ENCODE measurements at regions not wholly inside any gene's neighbourhood (a gene's known extent, or its start where the extent isn't known, plus 50 kb on each side); places are given as distances from the start of the nearest gene placed in this dataset.
A peak's percentile ranks its signal among the peaks of the same experiment; 100 is the strongest.

- peak; percentile 29 for DNase-seq (ENCODE audit: low spot score)
Measured at GRCh38 chr21:34022627-34023335, 50.6 kb upstream of the MRPS6 start.

- no peak for DNase-seq (ENCODE audit: low spot score)
Measured at GRCh38 chr21:34021726-34022125, 51.7 kb upstream of the MRPS6 start.

DNA sequence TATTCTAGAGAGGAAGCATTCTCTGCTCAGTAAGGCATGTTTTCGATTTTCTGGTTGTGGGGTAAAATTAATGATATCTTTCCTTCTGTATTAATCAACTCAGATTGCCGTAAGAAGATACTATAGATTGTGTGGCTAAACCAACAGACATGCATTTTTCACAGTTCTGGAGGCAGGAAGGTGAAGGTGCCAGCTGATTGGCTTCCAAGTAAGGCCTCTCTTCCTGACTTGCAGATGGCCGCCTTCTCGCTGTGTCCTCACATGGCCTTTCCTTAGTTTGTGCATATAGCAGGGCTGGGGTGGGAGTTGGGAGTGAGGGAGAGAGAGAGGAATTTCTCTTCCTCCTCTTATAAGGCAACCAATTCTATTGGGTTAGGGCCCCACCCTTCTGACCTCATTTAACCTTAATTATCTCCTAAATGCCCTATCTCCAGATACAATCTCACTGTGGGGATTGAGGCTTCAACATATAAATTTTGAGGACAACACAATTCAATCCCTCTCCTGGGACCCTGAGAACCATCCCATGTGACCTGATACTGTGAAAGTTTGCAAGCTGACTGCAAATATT is 52.3 kb upstream of the MRPS6 start:
- no peak for DNase-seq (ENCODE audit: low spot score)

GRCh38 chr21:34020005-34020847 is 53.2 kb upstream of the MRPS6 start:
- no peak for DNase-seq (ENCODE audit: low spot score)

GRCh38 chr21:34019402-34019801 is 54.0 kb upstream of the MRPS6 start:
- DNase-seq (ENCODE audit: low spot score): no peak

DNA sequence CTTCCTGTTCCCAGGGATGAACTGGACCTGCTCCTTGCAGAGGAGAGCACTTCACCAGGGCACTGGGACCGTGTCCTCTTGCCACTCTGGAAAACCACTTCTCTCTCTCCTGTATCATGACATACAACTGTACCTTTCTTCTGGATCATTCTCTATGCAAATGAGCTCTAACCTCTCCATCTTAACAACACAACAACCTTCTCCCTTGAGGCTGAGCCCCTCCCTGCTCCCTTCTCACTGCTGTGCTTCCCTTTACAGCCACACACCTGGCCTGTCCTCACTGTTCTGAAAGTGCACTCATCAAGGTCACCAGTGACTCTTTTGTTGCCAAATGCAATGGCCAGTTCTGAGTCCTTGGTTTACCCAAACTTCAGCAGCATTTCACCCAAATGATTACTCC is 54.5 kb upstream of the MRPS6 start:
- no peak for DNase-seq (ENCODE audit: low spot score)

DNA sequence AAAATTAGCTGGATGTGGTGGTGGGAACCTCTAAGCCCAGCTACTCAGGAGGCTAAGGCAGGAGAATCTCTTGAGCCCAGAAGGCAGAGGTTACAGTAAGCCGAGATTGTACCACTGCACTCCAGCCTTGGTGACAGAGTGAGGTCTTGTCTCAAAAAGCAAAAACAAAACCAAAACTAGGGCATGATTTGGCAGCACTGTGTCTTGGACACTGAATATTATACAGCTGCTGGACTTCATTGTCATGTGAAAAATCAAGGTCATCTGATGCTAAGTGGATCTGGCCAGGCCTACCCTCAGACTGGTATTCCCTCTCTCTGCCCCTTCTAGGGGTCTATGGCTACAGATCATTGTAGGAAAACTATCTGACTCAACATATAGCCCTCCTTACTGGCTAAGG is 55.2 kb upstream of the MRPS6 start:
- no peak for DNase-seq (ENCODE audit: low spot score)

DNA sequence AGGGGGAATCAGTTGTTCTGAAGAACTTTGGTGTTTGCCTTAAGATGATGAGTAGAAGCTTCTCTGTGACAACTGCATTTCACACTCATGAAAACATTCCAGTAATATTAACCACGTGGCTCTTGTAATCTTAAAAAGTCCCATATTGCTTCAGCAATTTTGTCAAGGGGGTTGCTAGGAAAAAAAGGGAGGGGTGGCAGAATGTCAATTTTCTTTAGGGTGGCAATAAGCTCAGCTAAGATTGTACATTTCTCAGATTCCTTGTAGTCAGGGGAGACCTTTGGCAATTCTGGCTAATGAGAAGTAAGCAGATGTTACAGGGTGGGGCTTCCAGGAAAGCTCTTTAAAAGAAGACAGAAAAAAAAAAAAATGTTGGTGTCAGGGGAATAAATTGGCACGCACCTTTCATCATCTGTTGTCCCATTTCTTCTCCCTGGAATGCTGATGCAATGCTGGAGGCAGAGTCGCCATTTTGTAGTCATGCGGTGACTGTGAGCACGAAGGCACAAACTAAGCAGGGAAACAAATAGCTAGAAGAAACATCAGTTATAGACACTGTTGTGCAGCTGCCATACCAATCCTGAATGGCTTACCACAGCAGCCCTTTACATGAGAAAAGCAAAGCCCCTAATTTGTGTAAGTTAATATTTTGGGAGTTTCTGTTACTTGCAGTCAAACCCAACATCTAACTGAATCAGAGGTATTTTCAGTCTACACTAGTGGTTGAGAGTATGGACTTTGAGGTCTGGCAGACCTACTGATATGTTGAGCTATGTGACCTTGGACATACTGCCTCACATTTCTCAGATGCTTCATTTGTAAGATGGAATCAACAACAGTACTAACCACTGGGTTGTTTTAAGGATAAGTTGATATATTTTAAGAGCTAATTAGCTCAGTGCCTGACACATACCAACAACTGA is 56.1 kb upstream of the MRPS6 start:
- DNase-seq (ENCODE audit: low spot score): no peak

DNA sequence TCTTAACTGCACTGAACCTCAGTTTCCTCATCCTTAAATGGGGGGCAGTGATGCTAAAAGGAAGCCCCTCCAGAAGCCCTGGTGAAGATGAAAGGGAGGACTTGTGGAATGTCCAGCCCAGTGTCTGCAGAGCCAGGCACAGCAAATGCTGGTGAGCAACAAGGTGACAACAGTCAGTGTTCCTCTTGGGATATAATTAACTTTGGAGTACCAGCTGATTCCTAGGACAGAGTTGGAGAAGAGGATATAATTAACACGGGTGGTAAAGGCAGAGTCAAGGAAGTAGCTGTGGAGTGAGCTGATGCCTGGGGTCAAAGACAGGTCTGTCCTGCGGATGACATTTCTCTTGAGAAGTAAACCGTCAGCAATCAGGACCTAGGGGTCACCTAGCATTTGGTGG is 60.7 kb upstream of the MRPS6 start:
- DNase-seq (ENCODE audit: low spot score): no peak

GRCh38 chr21:34011660-34012059 is 61.7 kb upstream of the MRPS6 start:
- DNase-seq (ENCODE audit: low spot score): no peak

GRCh38 chr21:34009193-34009592 is 64.2 kb upstream of the MRPS6 start:
- no peak for DNase-seq (ENCODE audit: low spot score)

- no peak for DNase-seq (ENCODE audit: low spot score)
Measured at GRCh38 chr21:34008618-34009017, 64.8 kb upstream of the MRPS6 start.

DNA sequence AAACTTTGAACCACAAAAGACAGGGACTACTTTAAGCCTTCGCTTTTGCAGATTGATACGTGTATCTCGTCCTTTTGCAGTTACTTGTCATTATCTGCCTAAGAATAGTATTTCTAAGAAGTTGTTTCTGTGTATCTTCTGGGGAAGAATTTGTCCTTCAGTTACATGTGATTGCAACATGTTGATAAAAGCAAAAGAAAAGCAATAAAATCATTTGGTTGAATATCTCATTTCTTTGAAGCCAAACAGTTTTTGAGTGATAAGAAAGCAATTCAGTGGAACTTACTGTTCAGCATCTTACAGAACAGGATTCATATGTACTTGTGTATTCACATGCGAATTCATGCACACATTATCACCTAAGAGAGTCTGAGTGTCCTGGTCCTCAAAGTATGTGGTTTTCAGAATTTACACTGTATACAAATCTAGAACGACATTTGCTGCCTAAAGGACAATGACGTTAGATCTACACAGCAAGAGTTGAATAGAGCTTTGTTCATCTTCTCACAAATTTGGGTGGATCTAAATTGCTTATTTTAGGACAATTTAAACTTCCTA is 66.7 kb upstream of the MRPS6 start:
- no peak for DNase-seq (ENCODE audit: low spot score)

GRCh38 chr21:34004974-34005373 is 68.4 kb upstream of the MRPS6 start:
- DNase-seq (ENCODE audit: low spot score): no peak

DNA sequence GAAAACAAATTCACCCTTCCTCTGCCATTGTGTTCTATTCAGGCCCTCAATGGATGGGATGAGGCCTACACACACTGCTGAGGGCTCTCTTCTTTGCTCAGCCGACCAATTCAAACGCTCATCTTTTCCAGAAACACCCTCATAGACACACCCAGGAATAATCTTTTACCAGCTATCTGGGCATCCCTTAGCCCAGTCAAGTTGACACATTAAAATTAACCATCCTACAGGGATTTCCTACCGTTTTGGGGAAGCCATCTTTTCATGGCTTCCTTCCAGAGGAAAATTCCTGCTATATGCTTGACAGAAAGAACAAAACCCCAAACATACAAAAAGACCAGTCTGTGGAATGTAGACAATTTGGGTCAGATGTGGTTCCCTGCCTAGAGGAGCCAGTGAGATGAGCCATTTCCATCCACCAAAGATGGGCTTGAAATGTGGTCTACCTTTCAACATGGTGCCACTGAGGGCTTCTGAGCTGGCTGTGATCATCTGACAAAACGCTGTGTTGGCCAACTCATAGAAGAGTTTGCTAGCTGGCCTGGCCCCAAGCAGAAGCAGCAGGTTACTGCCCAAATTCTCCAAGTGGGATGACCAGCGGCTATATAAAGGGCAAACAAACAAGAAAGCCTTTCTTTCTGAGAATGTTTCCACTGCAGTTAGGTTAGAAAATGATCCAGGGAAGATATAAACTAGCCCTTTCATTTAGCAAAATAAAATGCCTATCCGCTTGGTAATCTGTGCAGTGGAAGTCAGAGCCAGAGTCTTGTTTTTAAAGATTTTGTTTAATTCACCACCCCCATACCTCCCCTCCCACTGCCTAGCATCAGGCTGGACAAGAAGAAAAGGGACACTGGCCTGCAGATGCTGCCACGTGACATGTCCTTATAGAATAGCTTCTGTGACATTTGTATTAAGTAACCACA is 69.1 kb upstream of the MRPS6 start:
- DNase-seq (ENCODE audit: low spot score): no peak

GRCh38 chr21:34003428-34003827 is 70.0 kb upstream of the MRPS6 start:
- no peak for DNase-seq (ENCODE audit: low spot score)

DNA sequence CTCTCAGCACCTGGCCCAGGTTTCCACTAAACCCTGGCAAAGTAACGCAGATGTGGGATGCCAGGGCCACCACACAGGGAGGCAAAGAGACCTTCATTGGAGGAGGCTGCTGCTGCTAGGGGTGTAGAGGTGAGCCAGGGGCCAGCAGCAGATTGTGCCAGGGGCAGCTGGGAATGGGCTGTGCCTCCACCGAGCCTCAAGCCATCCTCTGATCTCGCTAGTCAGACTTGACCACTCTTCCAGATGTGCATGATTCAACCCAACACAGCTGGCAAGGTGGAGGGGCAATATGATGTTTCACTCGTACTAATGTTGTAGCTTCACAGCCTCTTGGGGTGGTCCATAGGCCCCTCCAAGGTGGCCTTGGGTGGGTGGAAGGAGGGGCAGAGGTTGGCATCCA is 73.0 kb upstream of the MRPS6 start:
- DNase-seq (ENCODE audit: low spot score): no peak

GRCh38 chr21:33998809-33999208 is 74.6 kb upstream of the MRPS6 start:
- no peak for DNase-seq (ENCODE audit: low spot score)

DNA sequence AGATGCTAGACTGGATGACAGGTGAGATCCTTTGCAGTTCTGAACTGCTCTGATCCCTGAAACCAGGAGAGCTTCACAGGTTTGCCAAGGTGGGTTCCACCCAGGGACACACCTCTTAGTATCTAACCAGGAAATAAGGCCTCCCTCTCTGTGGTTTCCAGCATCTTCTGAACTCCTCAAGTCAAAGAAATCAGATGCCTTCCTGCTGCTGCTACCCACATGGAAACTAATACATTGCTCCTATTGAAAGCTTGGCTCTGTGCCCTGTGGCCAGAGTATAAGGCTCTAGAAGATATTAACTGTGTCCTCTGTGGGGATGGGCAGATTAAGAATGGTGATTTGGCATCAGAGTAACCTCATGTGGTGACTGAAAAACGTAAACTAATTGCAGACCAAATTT is 75.0 kb upstream of the MRPS6 start:
- peak; percentile 19 for DNase-seq (ENCODE audit: low spot score)

GRCh38 chr21:33997436-33997835 is 75.9 kb upstream of the MRPS6 start:
- no peak for DNase-seq (ENCODE audit: low spot score)

DNA sequence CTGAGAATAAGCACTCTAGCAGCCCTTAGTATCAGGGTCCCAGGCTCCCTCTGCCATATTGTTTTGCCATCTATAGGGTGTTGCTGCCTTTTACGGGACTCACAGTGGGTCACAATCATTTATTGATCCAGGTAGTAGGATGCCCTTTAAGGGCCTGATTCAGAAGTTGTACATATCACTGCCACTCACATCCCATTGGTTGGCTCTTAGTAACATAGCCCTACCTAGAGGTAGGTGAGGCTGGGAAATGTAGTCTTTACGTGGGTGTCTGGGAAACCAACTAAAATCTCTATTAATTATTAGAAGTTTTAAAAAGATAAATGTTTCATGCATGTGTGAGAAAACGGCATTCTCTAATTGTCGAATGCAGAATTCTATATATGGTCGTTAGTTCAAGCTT is 78.8 kb upstream of the ATP5PO start:
- no peak for DNase-seq (ENCODE audit: low spot score)

Measured in CD4-positive, alpha-beta T cell treated with Interleukin-2 at 100 ng/mL for 4 hours (primary cell).